ENCODE measurements at regions not wholly inside any gene's neighbourhood (a gene's known extent, or its start where the extent isn't known, plus 50 kb on each side); places are given as distances from the start of the nearest gene placed in this dataset.

- ATAC-seq: no peak
- Histone ChIP-seq H3K9me3 (no peaks in the 10 kb centered on the region), H3K27me3 (no peaks in the 10 kb centered on the region), H3K27ac (no peak overlapping the region), H3K4me1 (no peaks in the 10 kb centered on the region), H3K4me3 (no peak overlapping the region), H3K36me3 (no peaks in the 10 kb centered on the region)
- intact Hi-C loops (cut with DNase I; ENCODE audit: low total_unique reads): no loop called here
- DNase-seq: no peak
- TF ChIP-seq POLR2A (IDR thresholded peaks at IDR 0.05) (no peak), CTCF (IDR thresholded peaks at IDR 0.05 in 4 of 5, conservative IDR thresholded peaks at IDR 0.05 in 1 of 5) (no peak)
- in situ Hi-C loops (cut with MboI; ENCODE audit: low sequenced_read_pairs in 4 of 4): no loop called here
Measured at GRCh38 chr2:153197402-153198386, 280.9 kb downstream of the RPRM start.

- H3K27ac ChIP-seq: no peak overlapping the region
- TF ChIP-seq POLR2A (IDR thresholded peaks at IDR 0.05) (no peak), CTCF (IDR thresholded peaks at IDR 0.05 in 4 of 5, conservative IDR thresholded peaks at IDR 0.05 in 1 of 5) (no peak)
- no peak overlapping the region for H3K4me3 ChIP-seq
- no peaks in the 10 kb centered on the region for H3K36me3 ChIP-seq
- ATAC-seq (no peak), DNase-seq (no peak)
- no peaks in the 10 kb centered on the region for H3K27me3 ChIP-seq
- no peaks in the 10 kb centered on the region for H3K9me3 ChIP-seq
- no peaks in the 10 kb centered on the region for H3K4me1 ChIP-seq
- in situ Hi-C loops (cut with MboI; ENCODE audit: low sequenced_read_pairs in 4 of 4): no loop called here
- intact Hi-C loops (cut with DNase I; ENCODE audit: low total_unique reads): no loop called here
Measured at GRCh38 chr2:153196378-153197058, 282.0 kb downstream of the RPRM start.

GRCh38 chr2:153195342-153195741 is 283.2 kb downstream of the RPRM start:
- no peak for ATAC-seq

More at GRCh38 chr2:153195342-153195741, 283.2 kb downstream of the RPRM start:
- no peaks in the 10 kb centered on the region for H3K9me3 ChIP-seq
- H3K4me1 ChIP-seq: no peaks in the 10 kb centered on the region
- no peak for TF ChIP-seq POLR2A (IDR thresholded peaks at IDR 0.05)
- no peak for TF ChIP-seq CTCF (IDR thresholded peaks at IDR 0.05 in 4 of 5, conservative IDR thresholded peaks at IDR 0.05 in 1 of 5)
- H3K27me3 ChIP-seq: no peaks in the 10 kb centered on the region
- H3K27ac ChIP-seq: no peak overlapping the region
- DNase-seq: no peak
- no peak overlapping the region for H3K4me3 ChIP-seq
- no peaks in the 10 kb centered on the region for H3K36me3 ChIP-seq
- intact Hi-C loops (cut with DNase I; ENCODE audit: low total_unique reads): no loop called here
- in situ Hi-C loops (cut with MboI; ENCODE audit: low sequenced_read_pairs in 4 of 4): no loop called here
